Fibroblast of villous mesenchyme (primary cell): ENCODE measurements at regions not wholly inside any gene's neighbourhood (a gene's known extent, or its start where the extent isn't known, plus 50 kb on each side); places are given as distances from the start of the nearest gene placed in this dataset.

Experiments used
- DNase-seq: peaks from one replicate; pipeline ENCODE4 v3.0.0-alpha.2; 2010; ENCODE audit warnings: low read depth
- H3K4me3 ChIP-seq: 2 replicates; pipeline ENCODE4 v1.5.1; 2011; ENCODE audit warnings: low read depth, mild to moderate bottlenecking, low read length
- TF ChIP-seq, protein P1 (sequence below): IDR thresholded peaks from 2 replicates; pipeline ENCODE4 v1.5.1; 2012; ENCODE audit warnings: low read depth, mild to moderate bottlenecking, low read length; ENCODE audit not compliant: insufficient read depth

DNA sequence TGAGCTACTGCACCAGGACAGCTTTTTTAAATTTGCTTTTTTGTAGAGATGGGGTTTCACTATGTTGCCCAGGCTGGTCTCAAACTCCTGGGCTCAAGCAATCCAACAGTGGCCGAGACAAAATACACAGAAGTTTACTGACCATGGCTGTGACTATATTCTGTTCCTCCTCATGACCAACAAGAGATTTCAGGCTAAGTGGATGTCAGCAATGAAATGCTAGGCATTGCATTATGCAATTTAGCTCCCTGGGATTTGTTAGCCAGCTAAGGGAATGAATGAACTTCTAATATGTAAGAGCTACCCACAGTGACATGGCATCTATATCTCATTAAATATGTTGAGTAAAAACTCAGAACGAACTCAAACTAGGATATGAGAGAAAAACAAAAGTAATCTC, 81.9 kb upstream of the MBOAT2 start:
- no peak overlapping the region for H3K4me3 ChIP-seq
- TF ChIP-seq, protein P1, sequence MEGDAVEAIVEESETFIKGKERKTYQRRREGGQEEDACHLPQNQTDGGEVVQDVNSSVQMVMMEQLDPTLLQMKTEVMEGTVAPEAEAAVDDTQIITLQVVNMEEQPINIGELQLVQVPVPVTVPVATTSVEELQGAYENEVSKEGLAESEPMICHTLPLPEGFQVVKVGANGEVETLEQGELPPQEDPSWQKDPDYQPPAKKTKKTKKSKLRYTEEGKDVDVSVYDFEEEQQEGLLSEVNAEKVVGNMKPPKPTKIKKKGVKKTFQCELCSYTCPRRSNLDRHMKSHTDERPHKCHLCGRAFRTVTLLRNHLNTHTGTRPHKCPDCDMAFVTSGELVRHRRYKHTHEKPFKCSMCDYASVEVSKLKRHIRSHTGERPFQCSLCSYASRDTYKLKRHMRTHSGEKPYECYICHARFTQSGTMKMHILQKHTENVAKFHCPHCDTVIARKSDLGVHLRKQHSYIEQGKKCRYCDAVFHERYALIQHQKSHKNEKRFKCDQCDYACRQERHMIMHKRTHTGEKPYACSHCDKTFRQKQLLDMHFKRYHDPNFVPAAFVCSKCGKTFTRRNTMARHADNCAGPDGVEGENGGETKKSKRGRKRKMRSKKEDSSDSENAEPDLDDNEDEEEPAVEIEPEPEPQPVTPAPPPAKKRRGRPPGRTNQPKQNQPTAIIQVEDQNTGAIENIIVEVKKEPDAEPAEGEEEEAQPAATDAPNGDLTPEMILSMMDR: no peak
- peak; percentile 32 for DNase-seq

DNA sequence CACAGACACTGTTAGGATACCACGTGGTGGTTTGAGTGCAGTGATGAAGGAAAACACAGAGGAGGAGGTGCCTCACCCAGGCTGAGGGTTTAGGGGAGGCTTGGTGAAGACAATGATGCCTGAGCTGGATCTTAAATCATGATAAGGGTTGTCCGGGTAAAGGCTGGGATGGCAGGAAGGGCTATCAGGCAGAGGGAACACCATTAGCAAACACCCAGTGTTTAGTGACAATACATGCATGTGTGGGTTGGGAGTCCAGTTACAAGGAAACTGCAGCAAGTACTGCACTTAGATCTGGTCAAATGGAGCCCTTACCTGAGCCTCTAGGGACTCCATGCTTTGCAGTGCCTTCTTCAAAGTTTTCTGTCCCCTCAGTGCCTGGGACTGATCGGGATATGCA, 79.8 kb upstream of the MBOAT2 start:
- TF ChIP-seq, protein P1: no peak
- DNase-seq: no peak
- no peak overlapping the region for H3K4me3 ChIP-seq

DNA sequence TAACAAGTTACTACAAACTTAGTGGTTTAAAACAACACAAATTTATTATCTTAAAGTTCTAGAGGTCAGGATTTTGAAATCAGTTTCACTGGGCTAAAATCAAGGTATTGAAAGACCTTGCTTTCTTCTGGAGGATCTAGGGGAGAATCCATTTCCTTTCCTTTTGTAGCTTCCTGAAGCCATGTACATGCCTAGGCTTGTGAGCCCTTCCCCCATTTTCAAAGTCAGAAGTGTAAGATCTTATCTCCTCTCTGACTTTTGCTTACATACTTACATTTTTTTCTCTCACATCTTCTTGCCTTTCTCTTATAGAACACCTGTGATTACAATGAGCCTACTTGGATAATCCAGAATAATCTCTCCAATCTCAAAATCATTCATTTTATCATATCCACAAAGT, 78.7 kb upstream of the MBOAT2 start:
- H3K4me3 ChIP-seq: no peak overlapping the region
- no peak for DNase-seq
- TF ChIP-seq, protein P1: no peak

DNA sequence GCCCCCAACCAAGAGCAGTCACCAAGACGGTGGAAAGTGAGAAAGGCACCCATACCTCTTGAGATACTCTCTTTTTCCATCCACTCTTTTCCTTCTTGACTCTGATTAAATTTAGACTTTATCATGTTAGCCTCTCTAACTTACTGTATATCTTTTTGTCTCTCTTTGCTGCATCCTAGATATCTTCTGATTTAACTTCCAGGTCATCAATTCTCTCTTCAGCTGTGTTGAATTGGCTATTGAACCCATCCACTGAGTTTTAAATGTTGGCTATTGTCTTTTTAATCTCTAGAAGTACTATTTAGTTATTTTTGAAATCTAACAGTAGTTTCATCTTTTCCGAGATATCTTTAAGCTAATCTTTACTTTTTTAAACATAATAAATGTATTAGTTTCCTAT, 78.3 kb upstream of the MBOAT2 start:
- TF ChIP-seq, protein P1: no peak
- DNase-seq: no peak
- no peak overlapping the region for H3K4me3 ChIP-seq

GRCh38 chr2:9078405-9078804, 74.9 kb upstream of the MBOAT2 start:
- H3K4me3 ChIP-seq: no peak overlapping the region
- TF ChIP-seq, protein P1: no peak
- no peak for DNase-seq

DNA sequence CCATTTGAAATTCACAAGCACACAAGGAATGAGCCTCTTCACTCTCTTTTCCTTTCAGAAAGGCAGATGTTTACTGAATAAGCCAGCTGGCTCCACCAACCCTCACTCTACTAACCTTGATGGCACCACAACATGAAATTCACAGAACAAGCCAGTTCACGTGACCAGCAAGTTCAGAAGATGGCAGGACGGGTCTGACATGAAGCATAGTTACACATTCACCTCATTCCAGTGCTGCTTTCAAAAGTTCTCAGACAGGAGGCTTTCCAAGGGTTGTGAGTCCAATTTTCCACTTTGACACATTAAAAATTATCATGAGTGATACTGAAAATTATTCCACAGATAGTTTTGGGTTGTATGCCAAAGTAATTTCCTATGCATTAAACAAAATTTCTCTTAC, 74.2 kb upstream of the MBOAT2 start:
- DNase-seq: no peak
- TF ChIP-seq, protein P1: no peak
- H3K4me3 ChIP-seq: no peak overlapping the region

DNA sequence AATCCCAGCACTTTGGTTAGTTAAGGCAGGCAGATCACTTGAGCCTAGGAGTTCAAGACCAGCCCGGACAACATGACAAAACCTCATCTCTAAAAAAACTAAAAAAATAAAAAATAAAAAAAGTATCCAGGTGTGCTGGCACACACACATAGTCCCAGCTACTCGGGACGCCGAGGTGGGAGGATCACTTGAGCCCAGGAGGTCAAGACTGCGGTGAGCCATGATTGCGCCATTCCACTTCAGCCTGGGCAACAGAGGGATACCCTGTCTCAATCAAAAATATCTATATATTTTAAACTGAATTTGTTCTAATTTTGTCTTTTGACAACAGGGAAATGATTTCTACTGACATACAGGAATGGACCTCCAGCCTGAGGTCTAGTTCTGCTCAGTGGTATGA, 73.3 kb upstream of the MBOAT2 start:
- TF ChIP-seq, protein P1: no peak
- no peak overlapping the region for H3K4me3 ChIP-seq

More for the DNA sequence above, 73.3 kb upstream of the MBOAT2 start:
- no peak for DNase-seq
